Hepatocyte (in vitro differentiated cells): ENCODE measurements at regions not wholly inside any gene's neighbourhood (a gene's known extent, or its start where the extent isn't known, plus 50 kb on each side); places are given as distances from the start of the nearest gene placed in this dataset.

Source experiments
- EZH2 ChIP-seq: fragments of 200-600 bp; sonication (generic); IDR thresholded peaks from 2 replicates; pipeline ENCODE4 v1.6.1; 2016; ENCODE audit warnings: antibody characterized with exemption, mild to moderate bottlenecking, borderline replicate concordance
- EZH2phosphoT487 ChIP-seq: fragments of 200-600 bp; sonication (generic); IDR thresholded peaks from one replicate; pipeline ENCODE4 v1.6.1; 2018; ENCODE audit warnings: antibody characterized with exemption, mild to moderate bottlenecking, low read depth, moderate library complexity; ENCODE audit not compliant: unreplicated experiment, severe bottlenecking
- TF ChIP-seq, protein P1 (sequence below): fragments of 200-600 bp; sonication (generic); IDR thresholded peaks from 2 replicates; pipeline ENCODE4 v1.5.1; 2016; ENCODE audit warnings: antibody characterized with exemption, mild to moderate bottlenecking; ENCODE audit not compliant: poor library complexity

DNA sequence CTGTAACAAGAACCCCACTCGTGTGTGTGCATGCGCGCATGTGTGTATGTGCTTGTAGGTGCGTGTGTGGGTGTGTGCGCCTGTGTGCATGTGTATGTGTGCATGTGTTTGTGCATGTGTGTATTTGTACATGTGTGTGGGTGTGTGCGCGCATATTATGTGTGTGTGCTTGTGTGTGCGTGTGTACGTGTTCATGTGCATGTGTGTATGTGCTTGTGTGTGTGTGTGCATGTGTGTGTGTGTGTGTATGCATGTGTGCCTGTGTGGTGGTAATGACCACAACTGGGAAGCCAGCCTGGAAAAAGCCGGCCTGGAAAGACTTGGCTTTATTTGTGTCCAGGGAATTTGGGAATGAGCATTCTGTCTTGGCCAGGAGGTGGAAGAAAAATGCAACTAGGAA lies 157.5 kb downstream of the PAX1 start:
- TF ChIP-seq EZH2 (no peak), EZH2phosphoT487 (no peak)
- TF ChIP-seq, protein P1, sequence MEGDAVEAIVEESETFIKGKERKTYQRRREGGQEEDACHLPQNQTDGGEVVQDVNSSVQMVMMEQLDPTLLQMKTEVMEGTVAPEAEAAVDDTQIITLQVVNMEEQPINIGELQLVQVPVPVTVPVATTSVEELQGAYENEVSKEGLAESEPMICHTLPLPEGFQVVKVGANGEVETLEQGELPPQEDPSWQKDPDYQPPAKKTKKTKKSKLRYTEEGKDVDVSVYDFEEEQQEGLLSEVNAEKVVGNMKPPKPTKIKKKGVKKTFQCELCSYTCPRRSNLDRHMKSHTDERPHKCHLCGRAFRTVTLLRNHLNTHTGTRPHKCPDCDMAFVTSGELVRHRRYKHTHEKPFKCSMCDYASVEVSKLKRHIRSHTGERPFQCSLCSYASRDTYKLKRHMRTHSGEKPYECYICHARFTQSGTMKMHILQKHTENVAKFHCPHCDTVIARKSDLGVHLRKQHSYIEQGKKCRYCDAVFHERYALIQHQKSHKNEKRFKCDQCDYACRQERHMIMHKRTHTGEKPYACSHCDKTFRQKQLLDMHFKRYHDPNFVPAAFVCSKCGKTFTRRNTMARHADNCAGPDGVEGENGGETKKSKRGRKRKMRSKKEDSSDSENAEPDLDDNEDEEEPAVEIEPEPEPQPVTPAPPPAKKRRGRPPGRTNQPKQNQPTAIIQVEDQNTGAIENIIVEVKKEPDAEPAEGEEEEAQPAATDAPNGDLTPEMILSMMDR: no peak
